ENCODE measurements at regions not wholly inside any gene's neighbourhood (a gene's known extent, or its start where the extent isn't known, plus 50 kb on each side); places are given as distances from the start of the nearest gene placed in this dataset.

- TF ChIP-seq, protein P1, sequence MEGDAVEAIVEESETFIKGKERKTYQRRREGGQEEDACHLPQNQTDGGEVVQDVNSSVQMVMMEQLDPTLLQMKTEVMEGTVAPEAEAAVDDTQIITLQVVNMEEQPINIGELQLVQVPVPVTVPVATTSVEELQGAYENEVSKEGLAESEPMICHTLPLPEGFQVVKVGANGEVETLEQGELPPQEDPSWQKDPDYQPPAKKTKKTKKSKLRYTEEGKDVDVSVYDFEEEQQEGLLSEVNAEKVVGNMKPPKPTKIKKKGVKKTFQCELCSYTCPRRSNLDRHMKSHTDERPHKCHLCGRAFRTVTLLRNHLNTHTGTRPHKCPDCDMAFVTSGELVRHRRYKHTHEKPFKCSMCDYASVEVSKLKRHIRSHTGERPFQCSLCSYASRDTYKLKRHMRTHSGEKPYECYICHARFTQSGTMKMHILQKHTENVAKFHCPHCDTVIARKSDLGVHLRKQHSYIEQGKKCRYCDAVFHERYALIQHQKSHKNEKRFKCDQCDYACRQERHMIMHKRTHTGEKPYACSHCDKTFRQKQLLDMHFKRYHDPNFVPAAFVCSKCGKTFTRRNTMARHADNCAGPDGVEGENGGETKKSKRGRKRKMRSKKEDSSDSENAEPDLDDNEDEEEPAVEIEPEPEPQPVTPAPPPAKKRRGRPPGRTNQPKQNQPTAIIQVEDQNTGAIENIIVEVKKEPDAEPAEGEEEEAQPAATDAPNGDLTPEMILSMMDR (IDR thresholded peaks at IDR 0.05): no peak
- no peak for TF ChIP-seq POLR2A (IDR thresholded peaks at IDR 0.05)
Observed at GRCh38 chr11:113634940-113635575, 71.0 kb downstream of the TMPRSS5 start.

Measured in heart left ventricle (tissue), 13 donors.